Fibroblast of pulmonary artery (primary cell): ENCODE measurements at regions not wholly inside any gene's neighbourhood (a gene's known extent, or its start where the extent isn't known, plus 50 kb on each side); places are given as distances from the start of the nearest gene placed in this dataset.

ENCODE experiments used
- DNase-seq: peaks from one replicate; pipeline ENCODE4 v3.0.0-alpha.2; 2010; ENCODE audit warnings: low read depth
- H3K4me3 ChIP-seq: replicated peaks from 2 replicates; pipeline ENCODE4 v1.5.1; 2011; ENCODE audit warnings: low read depth, mild to moderate bottlenecking, control low read depth, low read length, moderate library complexity
- CTCF ChIP-seq: IDR thresholded peaks from 2 replicates; pipeline ENCODE4 v1.5.1; 2011; ENCODE audit warnings: mild to moderate bottlenecking, control low read depth, low read length, inconsistent platforms; ENCODE audit errors: missing control alignments

- DNase-seq = no peak
- H3K4me3 ChIP-seq = no peak overlapping the region
- TF ChIP-seq CTCF = no peak
Measured at GRCh38 chr22:49266561-49267519, 560.8 kb downstream of the BRD1 start.

- TF ChIP-seq CTCF = no peak
- H3K4me3 ChIP-seq = no peak overlapping the region
- DNase-seq = no peak
Measured at GRCh38 chr22:49264696-49265095, 563.0 kb downstream of the BRD1 start.

GRCh38 chr22:49263101-49263500 is 564.6 kb downstream of the BRD1 start:
- no peak for DNase-seq
- H3K4me3 ChIP-seq = no peak overlapping the region
- TF ChIP-seq CTCF = no peak

- DNase-seq = no peak
- no peak overlapping the region for H3K4me3 ChIP-seq
- TF ChIP-seq CTCF = no peak
Measured at GRCh38 chr22:49262167-49262566, 565.5 kb downstream of the BRD1 start.

- TF ChIP-seq CTCF = no peak
- no peak for DNase-seq
- no peak overlapping the region for H3K4me3 ChIP-seq
Measured at GRCh38 chr22:49261616-49262015, 566.1 kb downstream of the BRD1 start.

- no peak for TF ChIP-seq CTCF
- H3K4me3 ChIP-seq = no peak overlapping the region
- DNase-seq = no peak
Measured at GRCh38 chr22:49260681-49261580, 566.7 kb downstream of the BRD1 start.
